Urinary bladder (tissue), 3 donors: ENCODE measurements at regions not wholly inside any gene's neighbourhood (a gene's known extent, or its start where the extent isn't known, plus 50 kb on each side); places are given as distances from the start of the nearest gene placed in this dataset.

Experiments used
- DNase-seq: peaks from one replicate; pipeline ENCODE4 v3.0.0-alpha.2; 2015; ENCODE audit errors: extremely low spot score
- H3K27ac ChIP-seq: one replicate; pipeline ENCODE4 v1.5.1; 2013; ENCODE audit warnings: low read depth, mild to moderate bottlenecking, moderate library complexity
- H3K36me3 ChIP-seq: one replicate; pipeline ENCODE4 v1.6.1; 2013; ENCODE audit warnings: mild to moderate bottlenecking, moderate library complexity; ENCODE audit not compliant: insufficient read depth
- H3K4me1 ChIP-seq: one replicate; pipeline ENCODE4 v1.6.1; 2013; ENCODE audit warnings: mild to moderate bottlenecking, moderate library complexity; ENCODE audit not compliant: insufficient read depth
- H3K4me3 ChIP-seq: one replicate; pipeline ENCODE4 v1.5.1; 2013; ENCODE audit warnings: low read depth, low read length
- WGBS: extraction: QIAGEN DNeasy Blood & Tissue Kit; methylation state at CpG from one replicate; pipeline ENCODE4 v1.1.7; 2013; 5-methylcytosine and 5-hydroxymethylcytosine counted together
- donor health status: healthy with polysubstance abuse.
- donor health status: healthy.

DNA sequence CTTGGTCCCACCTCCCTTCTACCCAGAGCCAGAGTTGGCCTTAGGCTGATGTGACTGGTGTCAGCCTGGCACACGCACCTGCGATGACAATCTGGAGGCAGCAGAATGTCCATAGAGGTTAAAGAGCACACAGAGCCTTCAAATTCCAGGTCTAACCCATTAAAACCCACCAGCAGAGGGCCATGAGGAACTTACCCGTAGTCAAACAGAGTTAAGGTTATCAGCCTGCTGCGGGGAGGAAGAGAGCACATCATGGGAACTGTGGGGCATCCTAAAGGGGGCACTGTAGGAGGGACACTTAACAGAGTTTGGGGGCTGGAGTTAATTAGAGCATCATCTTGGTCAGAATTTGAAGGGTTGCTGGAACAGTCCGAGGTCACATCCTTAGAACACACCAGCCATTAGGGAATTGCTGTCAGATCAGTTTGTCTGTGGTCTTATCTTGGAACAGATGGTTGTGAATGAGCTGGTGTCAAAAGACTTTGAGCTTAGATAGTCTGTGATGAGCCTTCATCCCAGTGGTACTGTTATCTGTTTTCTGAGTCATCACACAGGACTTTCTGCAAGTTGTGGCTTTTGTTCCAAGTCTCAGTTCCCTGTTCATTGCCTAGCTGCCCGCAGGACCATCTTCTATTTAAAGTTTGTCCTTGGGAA is 248.6 kb downstream of the LOXHD1 start:
- H3K4me3 ChIP-seq, result no peak overlapping the region
- DNase-seq, result no peak
- 83% methylated on average over 6 of the region's 6 CpGs for WGBS
- H3K36me3 ChIP-seq, result no peaks in the 10 kb centered on the region
- H3K27ac ChIP-seq, result no peak overlapping the region
- peaks cover 2% of the 10 kb centered on the region for H3K4me1 ChIP-seq

DNA sequence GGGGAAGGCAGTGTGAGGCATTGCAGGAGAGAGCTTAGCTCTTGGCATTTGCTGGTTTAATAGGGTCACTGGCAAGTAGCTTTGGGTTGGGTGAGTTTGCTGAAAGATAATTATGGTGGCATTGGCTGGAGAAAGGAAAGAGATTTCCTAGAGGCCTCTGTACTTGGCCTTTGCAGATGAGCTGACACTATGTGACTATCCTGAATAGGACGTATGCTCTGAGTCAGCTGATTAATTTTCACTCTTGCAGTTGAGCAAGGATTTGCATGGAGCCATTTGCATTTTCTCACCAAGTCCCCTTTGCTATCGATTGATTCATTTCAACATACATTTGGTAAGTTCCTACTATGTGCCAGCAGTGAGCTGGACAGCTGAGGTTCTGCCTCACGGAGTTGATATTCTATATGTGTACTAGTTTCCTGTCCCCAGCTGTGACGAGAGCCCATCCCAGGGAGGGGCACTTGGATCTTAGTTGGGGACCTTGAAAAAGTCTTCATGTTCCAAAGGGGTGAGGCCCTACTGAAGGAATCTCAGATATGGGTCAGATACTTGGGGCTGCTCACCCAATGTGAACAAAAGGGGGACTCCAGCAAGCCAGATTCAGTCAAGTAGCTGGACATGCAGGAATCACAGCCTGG is 245.7 kb downstream of the LOXHD1 start:
- 83% methylated on average over 4 of the region's 4 CpGs for WGBS
- H3K36me3 ChIP-seq, result no peaks in the 10 kb centered on the region
- no peak overlapping the region for H3K27ac ChIP-seq
- no peak for DNase-seq
- H3K4me1 ChIP-seq, result peaks cover 2% of the 10 kb centered on the region
- H3K4me3 ChIP-seq, result no peak overlapping the region

DNA sequence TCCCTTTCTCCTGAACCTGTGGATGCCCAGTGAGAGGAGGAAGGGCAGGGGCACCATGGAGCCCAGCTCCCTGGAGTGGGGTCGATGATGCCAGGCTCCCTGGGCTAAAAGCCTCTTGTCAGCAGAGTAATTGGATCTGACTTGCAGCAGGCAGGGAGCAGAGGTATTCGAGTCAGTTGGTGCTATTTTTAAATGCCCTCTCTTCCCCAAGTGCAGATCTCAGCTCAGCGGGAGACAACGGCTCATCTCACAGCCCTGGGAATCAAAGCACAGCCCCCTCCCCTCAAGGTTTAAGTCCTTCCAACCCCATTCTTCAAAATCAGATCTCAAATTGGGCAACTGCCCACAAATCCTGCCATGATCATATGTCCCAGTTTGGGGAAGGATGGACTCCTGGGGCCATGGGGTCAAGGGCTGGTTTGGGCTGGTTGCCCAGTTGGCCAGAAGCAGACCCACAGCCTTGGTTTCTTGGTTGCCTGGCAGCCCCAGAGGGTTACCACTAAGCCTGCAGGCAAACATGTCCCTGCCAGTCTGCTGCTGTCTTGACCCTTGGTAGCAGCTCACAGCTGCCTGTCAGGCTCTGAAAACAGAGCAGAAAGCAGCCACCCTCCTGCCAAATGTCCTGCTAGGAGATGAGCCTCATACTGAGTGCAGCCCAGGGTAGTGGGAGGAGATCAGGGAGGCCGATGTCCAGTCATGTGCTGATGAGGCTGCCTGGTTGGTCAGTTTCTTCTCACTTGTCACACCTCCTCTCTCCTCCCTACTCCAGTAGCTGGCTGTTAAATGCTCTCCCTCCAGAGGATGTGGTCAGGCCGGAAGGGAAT is 244.9 kb downstream of the LOXHD1 start:
- Histone ChIP-seq H3K27ac (no peak overlapping the region), H3K4me3 (no peak overlapping the region), H3K36me3 (no peaks in the 10 kb centered on the region), H3K4me1 (peaks cover 2% of the 10 kb centered on the region)
- no peak for DNase-seq
- WGBS, result 26% methylated on average over 6 of the region's 6 CpGs

DNA sequence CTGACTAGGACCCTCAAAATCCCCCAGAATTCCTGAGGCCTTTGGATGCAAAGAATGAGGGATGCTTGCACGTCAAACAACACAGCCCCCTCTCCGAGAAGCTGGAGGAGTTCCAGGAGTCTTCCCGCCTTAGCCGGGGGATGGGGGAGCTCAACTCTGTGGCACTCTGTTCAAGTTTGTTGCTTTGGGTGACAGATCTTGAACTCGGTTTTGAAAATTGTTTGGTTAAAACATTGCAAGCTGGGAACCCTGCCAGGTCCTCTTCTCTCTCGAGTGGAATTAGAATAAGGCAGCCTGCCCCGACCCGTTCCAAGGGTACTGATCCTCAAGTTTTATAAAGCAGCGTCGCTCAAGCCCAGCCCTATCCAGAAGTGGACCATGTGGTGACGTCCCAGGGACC is 244.1 kb downstream of the LOXHD1 start:
- Histone ChIP-seq H3K4me1 (peaks cover 2% of the 10 kb centered on the region), H3K36me3 (no peaks in the 10 kb centered on the region), H3K4me3 (no peak overlapping the region), H3K27ac (no peak overlapping the region)
- DNase-seq, result no peak
- WGBS, result 22% methylated on average over 11 of the region's 11 CpGs

DNA sequence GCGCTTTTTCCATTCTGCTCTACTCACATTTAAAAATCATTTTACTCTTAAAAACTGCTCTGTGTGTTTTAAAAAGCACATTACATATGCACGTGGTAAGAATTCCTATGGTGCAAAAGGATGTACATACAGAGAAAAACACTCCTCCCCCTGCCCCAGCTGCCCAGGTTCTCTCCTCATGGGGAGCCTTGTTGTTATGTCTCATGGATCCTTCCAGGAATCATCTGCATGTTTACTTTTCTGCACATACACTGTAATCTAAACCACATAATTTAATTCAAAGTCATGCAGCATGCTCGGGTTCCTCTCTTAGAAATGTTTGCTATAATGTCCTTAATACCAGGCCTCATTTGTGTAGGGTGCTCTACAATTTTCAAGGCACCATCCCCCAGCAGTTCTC is 243.3 kb downstream of the LOXHD1 start:
- WGBS, result 58% methylated on average over 3 of the region's 3 CpGs
- Histone ChIP-seq H3K4me3 (no peak overlapping the region), H3K4me1 (peaks cover 2% of the 10 kb centered on the region), H3K27ac (no peak overlapping the region), H3K36me3 (no peaks in the 10 kb centered on the region)
- no peak for DNase-seq

DNA sequence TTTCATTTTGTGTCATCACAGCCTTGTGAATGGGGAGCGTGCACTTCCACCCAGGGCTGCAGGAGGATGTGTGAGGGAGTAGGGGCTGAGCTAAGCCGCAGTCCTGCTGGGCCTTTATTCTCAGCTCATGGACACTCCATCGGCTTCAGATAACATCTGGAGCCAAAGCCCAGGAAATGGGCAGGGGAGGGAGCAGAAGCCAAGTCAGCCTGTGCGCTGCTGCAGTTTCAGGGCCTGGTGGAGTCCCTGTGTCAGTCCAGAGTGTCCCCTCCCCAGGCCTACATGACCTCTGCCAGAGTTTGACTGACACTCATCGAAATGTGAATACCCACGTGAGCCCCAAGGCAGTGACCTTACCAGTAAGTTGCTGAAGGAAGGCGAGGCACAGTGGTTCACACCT is 242.2 kb downstream of the LOXHD1 start:
- peaks cover 2% of the 10 kb centered on the region for H3K4me1 ChIP-seq
- WGBS, result 81% methylated on average over 7 of the region's 7 CpGs
- H3K4me3 ChIP-seq, result no peak overlapping the region
- no peak overlapping the region for H3K27ac ChIP-seq
- no peaks in the 10 kb centered on the region for H3K36me3 ChIP-seq
- DNase-seq, result no peak

DNA sequence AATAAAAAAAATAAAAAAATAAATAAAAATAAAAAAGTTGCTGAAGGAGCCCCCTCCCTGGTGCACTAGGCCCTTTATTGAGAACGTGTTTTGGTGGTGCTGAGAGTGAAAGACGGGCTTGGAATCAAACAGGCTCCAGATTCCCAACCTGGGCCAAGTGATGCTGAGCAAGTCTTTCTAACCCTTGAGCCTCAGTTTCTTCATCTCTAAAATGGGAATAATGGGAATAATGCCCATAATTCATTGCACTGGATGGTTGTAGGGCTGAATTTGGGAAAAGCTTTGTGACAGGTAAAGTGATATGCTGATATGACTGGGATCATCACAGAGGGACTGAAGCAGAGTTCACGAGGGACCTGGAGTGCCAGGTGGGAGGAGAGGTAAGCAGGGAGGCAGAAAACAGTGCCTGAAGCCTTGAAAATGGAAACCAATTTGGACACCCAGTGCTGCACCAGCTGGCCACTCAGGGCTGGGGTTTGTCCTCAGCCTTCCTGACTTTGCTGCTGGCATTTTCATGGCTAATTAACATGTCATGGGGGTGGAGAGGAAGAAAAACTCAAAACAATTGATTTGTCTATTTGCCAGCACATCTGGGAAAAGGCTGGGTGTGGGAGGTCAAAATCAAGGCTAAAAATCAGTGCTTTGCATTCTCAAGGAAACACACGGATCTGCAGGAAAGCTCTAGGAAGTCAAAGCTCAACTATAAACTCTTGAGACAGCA is 241.3 kb downstream of the LOXHD1 start:
- Histone ChIP-seq H3K27ac (no peak overlapping the region), H3K4me1 (peaks cover 2% of the 10 kb centered on the region), H3K36me3 (no peaks in the 10 kb centered on the region), H3K4me3 (no peak overlapping the region)
- WGBS, result 89% methylated on average over 4 of the region's 4 CpGs
- DNase-seq, result no peak

DNA sequence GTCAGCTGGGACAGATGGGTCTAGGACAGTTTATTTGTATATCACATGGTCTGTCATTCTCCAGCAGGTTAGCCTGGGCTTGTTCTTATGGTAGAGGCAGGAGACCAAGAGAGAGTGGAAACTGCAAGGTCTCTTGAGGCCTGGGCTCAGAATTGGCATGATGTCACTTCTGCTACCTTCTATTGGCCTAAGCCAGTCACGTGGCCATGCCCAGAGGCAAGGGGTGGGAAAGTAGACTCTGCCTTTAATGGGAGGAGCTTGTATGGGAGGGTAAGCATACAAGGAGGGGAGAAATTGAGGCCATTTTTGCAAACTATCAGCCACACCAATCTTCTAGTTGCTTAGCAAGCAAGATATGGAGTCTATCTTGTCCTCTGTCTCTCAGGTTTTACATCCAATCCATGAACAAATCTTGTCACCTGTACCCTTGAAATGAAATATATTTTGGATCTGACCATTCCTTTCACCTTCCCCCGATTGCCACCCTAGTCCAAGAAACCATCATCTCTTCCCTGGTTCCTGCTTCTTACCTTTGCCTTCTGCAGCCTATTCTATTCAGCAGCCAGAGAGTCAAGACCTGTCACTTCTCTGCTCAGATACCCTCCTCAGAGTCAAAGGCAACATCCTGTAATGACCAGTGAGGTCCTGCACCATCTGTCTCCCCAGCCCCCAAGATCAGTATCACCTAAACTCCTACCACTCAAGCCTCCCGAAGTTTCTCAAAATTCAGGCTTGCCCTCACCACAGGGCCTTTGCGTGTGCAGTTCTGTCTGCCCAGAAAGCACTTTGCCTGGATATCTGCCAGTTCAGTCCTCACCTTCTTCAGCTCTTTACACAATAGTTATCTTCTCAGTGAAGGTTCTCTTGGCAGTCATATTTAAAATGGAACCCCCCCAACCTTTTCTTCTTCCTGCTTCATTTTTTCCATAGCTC is 240.0 kb downstream of the LOXHD1 start:
- H3K4me1 ChIP-seq, result peaks cover 2% of the 10 kb centered on the region
- WGBS, result 95% methylated on average over 4 of the region's 4 CpGs
- H3K27ac ChIP-seq, result no peak overlapping the region

DNA sequence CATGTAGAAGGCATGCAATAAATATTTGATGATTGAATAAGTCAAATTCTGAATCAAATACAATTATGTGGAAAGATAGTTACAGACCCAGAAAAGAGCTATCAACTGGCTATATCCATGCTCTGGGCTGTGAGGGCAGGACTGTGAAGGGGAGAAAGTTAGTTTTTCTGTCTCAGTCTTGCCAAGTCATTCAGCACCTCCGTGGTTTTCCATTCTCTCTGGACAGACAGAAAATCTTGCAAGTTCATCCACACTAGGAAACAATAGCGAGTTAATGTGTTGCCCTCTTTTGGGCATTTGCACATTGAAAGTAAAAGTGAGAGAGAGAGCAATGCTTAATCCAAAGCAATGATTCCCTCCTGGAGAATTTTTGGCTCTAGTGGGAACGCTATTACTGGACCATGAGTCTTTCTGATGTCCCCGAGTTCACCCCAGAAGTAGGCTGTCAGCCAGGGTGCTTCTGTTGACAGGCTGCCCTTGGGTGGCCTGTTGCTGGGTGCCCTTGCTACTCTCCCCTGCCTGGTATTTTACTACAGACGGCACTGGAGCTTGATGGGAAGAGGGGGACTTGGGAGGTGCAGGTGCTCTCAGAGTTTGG is 238.3 kb downstream of the LOXHD1 start:
- 25% methylated on average over 5 of the region's 5 CpGs for WGBS
- Histone ChIP-seq H3K27ac (no peak overlapping the region), H3K4me3 (no peak overlapping the region), H3K36me3 (no peaks in the 10 kb centered on the region), H3K4me1 (no peaks in the 10 kb centered on the region)
- DNase-seq, result no peak

More for the DNA sequence above, 240.0 kb downstream of the LOXHD1 start:
- no peak overlapping the region for H3K4me3 ChIP-seq
- H3K36me3 ChIP-seq, result no peaks in the 10 kb centered on the region
- DNase-seq, result no peak

DNA sequence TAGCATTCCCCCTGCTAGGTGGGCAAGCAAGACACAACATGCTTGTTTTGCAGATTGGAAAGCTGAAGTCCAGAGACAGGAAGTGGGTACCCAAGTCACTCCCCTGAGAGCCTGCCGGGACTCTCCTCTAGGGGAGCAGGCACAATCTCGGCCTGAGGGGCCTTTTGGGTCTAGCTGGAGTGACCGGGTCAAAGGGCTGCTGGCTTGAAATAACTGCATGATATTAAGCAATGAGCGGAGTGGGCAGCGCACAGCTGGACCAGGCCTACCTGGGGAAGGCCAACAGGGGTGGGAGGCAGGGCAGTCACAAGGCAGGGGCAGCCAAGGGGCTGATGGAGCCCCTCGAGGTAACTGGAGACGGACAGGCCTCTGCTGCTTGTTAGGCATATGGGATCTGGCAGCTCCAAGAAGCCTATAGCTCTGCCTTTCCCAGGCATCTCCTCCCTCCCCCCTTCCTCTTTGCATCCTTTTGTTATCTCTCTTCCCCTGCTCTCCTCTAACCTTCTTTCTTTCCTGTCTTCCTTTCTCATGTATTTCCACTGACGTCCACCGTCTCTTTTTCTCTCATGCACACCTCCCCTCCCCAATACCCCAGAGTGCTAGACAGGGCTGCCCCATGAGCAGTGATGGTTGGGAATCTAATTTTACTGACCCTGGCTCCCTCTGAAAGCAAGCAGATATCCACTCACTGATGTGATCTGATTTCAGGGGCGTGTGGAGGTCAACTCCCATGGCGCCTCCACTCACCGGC is 237.5 kb downstream of the LOXHD1 start:
- Histone ChIP-seq H3K4me3 (no peak overlapping the region), H3K4me1 (no peaks in the 10 kb centered on the region), H3K27ac (no peak overlapping the region), H3K36me3 (no peaks in the 10 kb centered on the region)
- DNase-seq, result no peak
- WGBS, result 80% methylated on average over 12 of the region's 12 CpGs

DNA sequence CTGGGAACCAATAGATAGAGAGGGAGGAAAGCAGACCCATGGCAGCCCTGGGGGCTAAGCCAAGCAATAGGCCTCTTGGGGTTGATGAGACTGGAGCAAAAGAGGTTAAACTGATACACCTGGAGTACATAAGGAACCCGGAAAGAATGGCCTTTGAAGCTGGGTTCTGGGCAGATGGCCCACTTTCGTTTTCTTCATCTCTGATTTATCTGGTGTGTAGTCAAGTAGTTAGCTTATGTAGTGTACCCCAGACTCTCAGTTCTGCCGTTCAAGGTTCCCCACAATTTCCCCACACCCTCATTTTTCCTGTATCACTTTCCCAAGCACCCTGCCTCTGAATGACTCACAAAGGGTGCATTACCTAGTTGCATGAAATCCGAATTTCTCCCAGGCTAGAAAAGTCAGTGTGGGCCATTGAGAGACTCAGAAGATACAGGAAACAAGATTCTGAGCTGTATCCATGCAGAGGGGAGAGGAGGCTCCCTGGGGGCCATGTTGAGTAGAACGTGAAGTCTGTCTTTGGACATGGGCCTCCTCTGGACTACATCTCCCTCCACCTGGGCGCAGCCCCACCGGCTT is 235.0 kb downstream of the LOXHD1 start:
- H3K27ac ChIP-seq, result no peak overlapping the region
- WGBS, result 83% methylated on average over 7 of the region's 7 CpGs
- DNase-seq, result no peak

More for the DNA sequence above, 235.0 kb downstream of the LOXHD1 start:
- H3K4me1 ChIP-seq, result no peaks in the 10 kb centered on the region
- H3K36me3 ChIP-seq, result no peaks in the 10 kb centered on the region
- H3K4me3 ChIP-seq, result no peak overlapping the region
